ENCODE measurements at regions not wholly inside any gene's neighbourhood (a gene's known extent, or its start where the extent isn't known, plus 50 kb on each side); places are given as distances from the start of the nearest gene placed in this dataset.

- TF ChIP-seq STAT6 (CRISPR knock-in tag; conservative IDR thresholded peaks at IDR 0.05; ENCODE audit: low read depth): no peak
- no peak for TF ChIP-seq GRHL2 (CRISPR knock-in tag; IDR thresholded peaks at IDR 0.05; ENCODE audit: insufficient replicate concordance, severe bottlenecking)
- TF ChIP-seq SP1 (CRISPR knock-in tag; conservative IDR thresholded peaks at IDR 0.05): no peak
- no peak for TF ChIP-seq CTCF (IDR thresholded peaks at IDR 0.05)
These were observed 53.0 kb upstream of the CORO2B start for GRCh38 chr15:68525815-68526214.

Measured in WTC11 (cell line).